H1 (cell line): ENCODE measurements at regions not wholly inside any gene's neighbourhood (a gene's known extent, or its start where the extent isn't known, plus 50 kb on each side); places are given as distances from the start of the nearest gene placed in this dataset.

Experiments
- CTCF ChIA-PET: fragments of 300-600 bp; sonication (Branson Sonifier 250); formaldehyde crosslinking; loops from one replicate; lab custom pipeline; 2021; ENCODE audit not compliant: partially characterized antibody; lab: Charles Lee
- POLR2A ChIA-PET: fragments of 300-600 bp; sonication (Branson Sonifier 250); formaldehyde crosslinking; loops from one replicate; lab custom pipeline; 2021; ENCODE audit warnings: inconsistent platforms; ENCODE audit not compliant: partially characterized antibody; lab: Charles Lee
- DNase-seq, 2 experiments: peaks; one replicate each; pipeline versions ENCODE4 v3.0.0 to v3.0.0-alpha.2; 2010 to 2022; ENCODE audit warnings: low spot score in 2 of 2, low read depth in 1 of 2, mixed read lengths in 1 of 2
- FAIRE-seq: peaks from 2 replicates; lab custom pipeline; 2011; peaks lifted over from hg19 to GRCh38; lab: Jason Lieb, UNC
- H2AFZ ChIP-seq: 2 replicates; pipeline ENCODE4 v1.8.1; 2012; ENCODE audit warnings: low read length, inconsistent platforms
- H2AK5ac ChIP-seq: 2 replicates; pipeline ENCODE4 v1.6.1; 2013; ENCODE audit warnings: low read depth, low read length
- H2BK120ac ChIP-seq: replicated peaks from 2 replicates; pipeline ENCODE3; 2013; ENCODE audit warnings: low read depth, low read length, inconsistent platforms
- H2BK12ac ChIP-seq: 2 replicates; pipeline ENCODE4 v1.6.1; 2013; ENCODE audit warnings: low read depth, low read length
- H2BK15ac ChIP-seq: 2 replicates; pipeline ENCODE4 v1.6.1; 2013; ENCODE audit warnings: low read length
- H2BK20ac ChIP-seq: 2 replicates; pipeline ENCODE4 v1.6.1; 2013; ENCODE audit warnings: low read length
- H2BK5ac ChIP-seq: 2 replicates; pipeline ENCODE4 v1.6.1; 2013; ENCODE audit warnings: low read depth, low read length
- H3K14ac ChIP-seq: 2 replicates; pipeline ENCODE4 v1.6.1; 2013; ENCODE audit warnings: inconsistent platforms; ENCODE audit not compliant: insufficient read length
- H3K18ac ChIP-seq: 2 replicates; pipeline ENCODE4 v1.6.1; 2013; ENCODE audit warnings: low read length; ENCODE audit errors: extremely low read depth
- H3K23ac ChIP-seq: 2 replicates; pipeline ENCODE4 v1.6.1; 2013; ENCODE audit warnings: inconsistent platforms; ENCODE audit not compliant: insufficient read length
- H3K23me2 ChIP-seq: 2 replicates; pipeline ENCODE4 v1.6.1; 2013; ENCODE audit warnings: low read depth, low read length
- H3K27ac ChIP-seq: 2 replicates; pipeline ENCODE4 v1.6.1; 2011; ENCODE audit warnings: low read depth, low read length, inconsistent platforms
- H3K27me3 ChIP-seq, 4 experiments: replicated peaks in 1 of 4; 1 replicate in 1 of 4; 2 replicates in 3 of 4; pipeline versions ENCODE4 v1.6.1 to v1.8.1; 2011 to 2013; ENCODE audit warnings: low read length in 3 of 4, mild to moderate bottlenecking in 3 of 4, inconsistent platforms in 2 of 4, mixed read lengths in 2 of 4, moderate library complexity in 1 of 4; ENCODE audit not compliant: control insufficient read depth in 3 of 4, insufficient read depth in 3 of 4; ENCODE audit errors: extremely low read depth in 1 of 4
- H3K36me3 ChIP-seq, 4 experiments: 2 replicates each; pipeline versions ENCODE4 v1.6.1 to v1.8.1; 2011 to 2013; ENCODE audit warnings: mild to moderate bottlenecking in 4 of 4, low read length in 3 of 4, moderate library complexity in 2 of 4, control low read depth in 1 of 4, inconsistent platforms in 1 of 4; ENCODE audit not compliant: insufficient read depth in 4 of 4, control insufficient read depth in 2 of 4
- H3K4ac ChIP-seq: replicated peaks from 2 replicates; pipeline ENCODE3; 2013; ENCODE audit warnings: low read length, low read depth, mixed read lengths, inconsistent platforms; ENCODE audit not compliant: insufficient read length
- H3K4me1 ChIP-seq, 4 experiments: replicated peaks in 1 of 4; 1 replicate in 1 of 4; 2 replicates in 3 of 4; pipeline versions ENCODE4 v1.6.1 to v1.8.1; 2011 to 2013; ENCODE audit warnings: low read length in 3 of 4, inconsistent platforms in 2 of 4, mixed read lengths in 1 of 4; ENCODE audit not compliant: insufficient read depth in 4 of 4, control insufficient read depth in 3 of 4
- H3K4me2 ChIP-seq, 2 experiments: 2 replicates each; pipeline versions ENCODE4 v1.6.1 to v1.8.1; 2011 to 2013; ENCODE audit warnings: low read depth in 2 of 2, low read length in 2 of 2, control low read depth in 1 of 2, inconsistent platforms in 1 of 2, mild to moderate bottlenecking in 1 of 2; ENCODE audit not compliant: insufficient read depth in 1 of 2
- H3K4me3 ChIP-seq, 4 experiments: fragments of 200-600, 300-600 bp in 1 of 4; sonication (generic), shearing (Covaris generic), sonication (Bioruptor Twin) in 1 of 4; 2 replicates each; pipeline versions ENCODE4 v1.5.1 to v1.8.1; 2011 to 2016; ENCODE audit warnings: low read length in 4 of 4, low read depth in 3 of 4, control low read depth in 2 of 4, inconsistent platforms in 2 of 4, mild to moderate bottlenecking in 2 of 4, mixed read lengths in 1 of 4, moderate library complexity in 1 of 4; ENCODE audit not compliant: insufficient read depth in 2 of 4; ENCODE audit errors: extremely low read depth in 1 of 4
- H3K56ac ChIP-seq: replicated peaks from 2 replicates; pipeline ENCODE3; 2013; ENCODE audit warnings: low read depth, mild to moderate bottlenecking, mixed read lengths, low read length, inconsistent platforms; ENCODE audit not compliant: insufficient read length
- H3K79me1 ChIP-seq: 2 replicates; pipeline ENCODE4 v1.6.1; 2013; ENCODE audit warnings: low read depth, low read length, control low read depth
- H3K79me2 ChIP-seq, 2 experiments: 2 replicates each; pipeline versions ENCODE4 v1.6.1 to v1.8.1; 2012 to 2013; ENCODE audit warnings: low read length in 2 of 2, mild to moderate bottlenecking in 2 of 2, inconsistent platforms in 1 of 2; ENCODE audit not compliant: insufficient read depth in 2 of 2, control insufficient read depth in 1 of 2
- H3K9ac ChIP-seq, 4 experiments: replicated peaks in 1 of 4; 1 replicate in 1 of 4; 2 replicates in 3 of 4; pipeline versions ENCODE4 v1.6.1 to v1.8.1; 2011 to 2013; ENCODE audit warnings: low read depth in 3 of 4, low read length in 3 of 4, control low read depth in 2 of 4, mild to moderate bottlenecking in 2 of 4, moderate library complexity in 2 of 4, inconsistent platforms in 1 of 4; ENCODE audit errors: extremely low read depth in 1 of 4
- H3K9me3 ChIP-seq, 2 experiments: 2 replicates each; pipeline versions ENCODE4 v1.6.1 to v1.8.1; 2012 to 2013; ENCODE audit warnings: mild to moderate bottlenecking in 2 of 2, moderate library complexity in 2 of 2, control low read depth in 1 of 2, inconsistent platforms in 1 of 2, low read depth in 1 of 2, low read length in 1 of 2, mixed read lengths in 1 of 2; ENCODE audit not compliant: insufficient read depth in 2 of 2
- H4K20me1 ChIP-seq, 2 experiments: replicated peaks in 1 of 2; 2 replicates each; pipeline versions ENCODE3 to v1.8.1; 2011 to 2013; ENCODE audit warnings: inconsistent platforms in 2 of 2, low read length in 2 of 2, mild to moderate bottlenecking in 1 of 2; ENCODE audit not compliant: insufficient read depth in 2 of 2, control insufficient read depth in 1 of 2
- H4K5ac ChIP-seq: 2 replicates; pipeline ENCODE4 v1.6.1; 2013; ENCODE audit warnings: low read length, low read depth, mixed read lengths, inconsistent platforms; ENCODE audit not compliant: insufficient read length
- H4K8ac ChIP-seq: 2 replicates; pipeline ENCODE4 v1.8.0; 2013; ENCODE audit warnings: mild to moderate bottlenecking, moderate library complexity, low read length, inconsistent platforms; ENCODE audit not compliant: insufficient read depth; ENCODE audit errors: extremely low read depth
- H4K91ac ChIP-seq: replicated peaks from 2 replicates; pipeline ENCODE3; 2013; ENCODE audit warnings: low read length, mixed read lengths, inconsistent platforms; ENCODE audit not compliant: insufficient read length
- SIN3A ChIP-seq, 2 experiments: IDR thresholded peaks in 1 of 2; conservative IDR thresholded peaks in 1 of 2; 2 replicates each; pipeline ENCODE4 v1.6.1; 2011 to 2012; ENCODE audit warnings: low read length in 2 of 2, improper control_type of control experiment in 1 of 2, low read depth in 1 of 2, mild to moderate bottlenecking in 1 of 2
- SP1 ChIP-seq: IDR thresholded peaks from 2 replicates; pipeline ENCODE4 v1.6.1; 2011; ENCODE audit warnings: low read depth, low read length
- WGBS, 2 experiments: shearing (Covaris generic) in 1 of 2; methylation state at CpG; one replicate each; pipeline versions ENCODE4 v1.1.6 to v1.1.7; 2013 to 2015; ENCODE audit warnings: low lambda C conversion rate in 2 of 2, mixed read lengths in 2 of 2, inconsistent platforms in 1 of 2, low coverage in 1 of 2, missing lambda C conversion rate in 1 of 2; ENCODE audit not compliant: insufficient replicate concordance in 2 of 2, insufficient coverage in 1 of 2, insufficient read length in 1 of 2; ENCODE audit errors: extremely low coverage in 1 of 2, missing lambda C conversion rate in 1 of 2; 5-methylcytosine and 5-hydroxymethylcytosine counted together

DNA sequence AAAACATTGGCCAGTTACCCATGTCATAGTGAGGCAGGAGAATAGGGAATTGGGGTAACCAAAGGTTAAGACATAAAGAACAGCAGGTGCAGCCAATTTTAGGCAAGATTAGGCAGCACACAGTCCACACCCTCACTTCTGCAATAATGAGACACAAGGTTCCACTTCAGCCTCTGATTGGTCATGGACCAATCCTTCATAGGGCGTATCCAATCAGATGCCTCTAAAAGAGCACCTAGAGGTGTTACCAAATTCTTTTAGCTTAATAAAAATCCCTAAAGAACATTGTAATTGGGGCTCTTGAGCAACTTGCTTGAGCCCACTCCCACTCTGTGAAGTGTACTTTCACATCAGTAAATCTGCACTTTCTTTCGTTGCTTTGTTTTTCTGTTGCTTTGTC lies 302.4 kb downstream of the PREX1 start:
- Histone ChIP-seq H3K36me3 (no peaks in the 10 kb centered on the region), H3K14ac (no peak overlapping the region), H4K20me1 (no peaks in the 10 kb centered on the region), H3K23me2 (no peaks in the 10 kb centered on the region), H3K18ac (no peak overlapping the region), H3K4me1 (no peaks in the 10 kb centered on the region), H3K4me3 (no peak overlapping the region), H4K91ac (no peak overlapping the region), H3K79me2 (no peaks in the 10 kb centered on the region), H3K27ac (no peak overlapping the region), H3K4me2 (no peak overlapping the region), H4K5ac (no peak overlapping the region), H4K8ac (no peak overlapping the region), H2AK5ac (no peak overlapping the region), H3K79me1 (no peaks in the 10 kb centered on the region), H2BK15ac (no peak overlapping the region), H2AFZ (no peak overlapping the region), H3K27me3 (no peaks in the 10 kb centered on the region), H3K23ac (no peak overlapping the region), H3K4ac (no peak overlapping the region), H3K9me3 (no peaks in the 10 kb centered on the region), H2BK120ac (no peak overlapping the region), H3K9ac (no peak overlapping the region), H3K56ac (no peak overlapping the region), H2BK5ac (no peak overlapping the region), H2BK12ac (no peak overlapping the region), H2BK20ac (no peak overlapping the region)
- peak in 1 of 2 experiments; percentile 4 for DNase-seq
- FAIRE-seq: no peak
- ChIA-PET POLR2A (no interaction called here), CTCF (interaction anchor here (1.4 to 3.5 kb wide), 2 partner anchors 62 to 95 kb away, joined by 3 to 11 read pairs; no protein-coding TSS in a partner anchor)
- no peak for TF ChIP-seq SIN3A (conservative IDR thresholded peaks at IDR 0.05 in 1 of 2, IDR thresholded peaks at IDR 0.05 in 1 of 2; ENCODE audit: low read depth in 1 of 2, low read length in 2 of 2)
- 0 out of 2 replicates have a peak, but pooled peaks have one; percentile 59 for TF ChIP-seq SP1
- 94% methylated on average over 2 of the region's 2 CpGs; no CpG with 5 or more reads in 1 of the 2 experiments for WGBS, 2 experiments
